Nephron progenitor cell (in vitro differentiated cells): ENCODE measurements at regions not wholly inside any gene's neighbourhood (a gene's known extent, or its start where the extent isn't known, plus 50 kb on each side); places are given as distances from the start of the nearest gene placed in this dataset.

Experiments
- DNase-seq: peaks from one replicate; pipeline ENCODE4 v3.0.0; 2021
- H3K27ac Mint-ChIP-seq: 2 replicates; pipeline ENCODE4 v1.8.0; 2021; ENCODE audit warnings: mild to moderate bottlenecking, moderate library complexity, mixed read lengths
- H3K27me3 Mint-ChIP-seq: 2 replicates; pipeline ENCODE4 v1.8.0; 2021; ENCODE audit warnings: mild to moderate bottlenecking, low read depth, mixed read lengths; ENCODE audit not compliant: poor library complexity
- H3K36me3 Mint-ChIP-seq: 2 replicates; pipeline ENCODE4 v1.8.0; 2021; ENCODE audit warnings: low read depth, mixed read lengths
- H3K4me1 Mint-ChIP-seq: 2 replicates; pipeline ENCODE4 v1.8.0; 2021; ENCODE audit warnings: mixed read lengths
- H3K4me3 Mint-ChIP-seq: 2 replicates; pipeline ENCODE4 v1.8.0; 2021; ENCODE audit warnings: mild to moderate bottlenecking, moderate library complexity, mixed read lengths
- H3K9me3 Mint-ChIP-seq: 2 replicates; pipeline ENCODE4 v1.8.0; 2021; ENCODE audit warnings: mild to moderate bottlenecking, moderate library complexity, mixed read lengths
- TF ChIP-seq, protein P1 (sequence below): fragments of 200-600 bp; sonication (generic); IDR thresholded peaks from 2 replicates; pipeline ENCODE4 v1.5.0; 2021; ENCODE audit warnings: antibody characterized with exemption

DNA sequence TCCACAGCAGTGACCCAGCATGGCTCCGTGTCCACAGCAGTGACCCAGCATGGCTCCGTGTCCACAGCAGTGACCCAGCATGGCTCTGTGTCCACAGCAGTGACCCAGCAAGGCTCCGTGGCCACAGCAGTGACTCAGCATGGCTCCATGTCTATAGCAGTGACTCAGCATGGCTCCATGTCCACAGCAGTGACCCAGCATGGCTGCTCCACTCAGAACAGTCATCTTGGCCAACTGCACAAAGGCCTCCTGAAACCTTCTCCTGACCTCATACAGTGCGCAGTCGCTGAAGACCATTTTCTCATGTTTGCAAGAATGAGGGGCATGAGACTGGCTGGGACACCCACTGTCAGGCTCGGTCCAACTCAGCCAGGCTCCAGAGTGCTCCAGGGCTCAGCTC lies 333.4 kb upstream of the RAB6C start:
- H3K27me3 Mint-ChIP-seq: peaks cover 6% of the 10 kb centered on the region
- no peak for DNase-seq
- H3K27ac Mint-ChIP-seq: no peak overlapping the region
- TF ChIP-seq, protein P1, sequence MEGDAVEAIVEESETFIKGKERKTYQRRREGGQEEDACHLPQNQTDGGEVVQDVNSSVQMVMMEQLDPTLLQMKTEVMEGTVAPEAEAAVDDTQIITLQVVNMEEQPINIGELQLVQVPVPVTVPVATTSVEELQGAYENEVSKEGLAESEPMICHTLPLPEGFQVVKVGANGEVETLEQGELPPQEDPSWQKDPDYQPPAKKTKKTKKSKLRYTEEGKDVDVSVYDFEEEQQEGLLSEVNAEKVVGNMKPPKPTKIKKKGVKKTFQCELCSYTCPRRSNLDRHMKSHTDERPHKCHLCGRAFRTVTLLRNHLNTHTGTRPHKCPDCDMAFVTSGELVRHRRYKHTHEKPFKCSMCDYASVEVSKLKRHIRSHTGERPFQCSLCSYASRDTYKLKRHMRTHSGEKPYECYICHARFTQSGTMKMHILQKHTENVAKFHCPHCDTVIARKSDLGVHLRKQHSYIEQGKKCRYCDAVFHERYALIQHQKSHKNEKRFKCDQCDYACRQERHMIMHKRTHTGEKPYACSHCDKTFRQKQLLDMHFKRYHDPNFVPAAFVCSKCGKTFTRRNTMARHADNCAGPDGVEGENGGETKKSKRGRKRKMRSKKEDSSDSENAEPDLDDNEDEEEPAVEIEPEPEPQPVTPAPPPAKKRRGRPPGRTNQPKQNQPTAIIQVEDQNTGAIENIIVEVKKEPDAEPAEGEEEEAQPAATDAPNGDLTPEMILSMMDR: no peak
- no peak overlapping the region for H3K4me3 Mint-ChIP-seq
- H3K4me1 Mint-ChIP-seq: no peaks in the 10 kb centered on the region
- no peaks in the 10 kb centered on the region for H3K9me3 Mint-ChIP-seq
- H3K36me3 Mint-ChIP-seq: no peaks in the 10 kb centered on the region

DNA sequence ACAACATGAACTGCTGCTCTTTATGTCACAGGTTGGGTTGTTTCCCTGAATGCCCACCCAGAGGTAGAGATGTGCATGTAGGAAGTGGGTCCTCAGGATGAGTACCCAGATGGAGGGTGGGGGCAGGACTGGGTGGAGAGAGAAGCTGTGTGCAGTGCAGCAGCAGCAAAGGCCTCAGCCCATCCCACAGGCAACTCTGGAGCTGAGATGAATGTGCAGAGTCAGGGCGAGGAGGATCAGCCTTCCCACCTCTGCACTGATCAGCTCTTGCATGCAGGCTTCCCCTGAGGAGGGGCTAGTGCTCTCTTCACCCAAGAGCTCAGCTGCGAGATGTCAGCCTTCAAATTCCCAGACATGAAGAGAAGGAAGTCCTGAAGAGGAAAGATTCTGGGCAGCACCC lies 326.2 kb upstream of the RAB6C start:
- Mint-ChIP-seq H3K4me1 (no peaks in the 10 kb centered on the region), H3K9me3 (no peaks in the 10 kb centered on the region), H3K27ac (no peak overlapping the region), H3K4me3 (no peak overlapping the region), H3K27me3 (peaks cover 14% of the 10 kb centered on the region), H3K36me3 (no peaks in the 10 kb centered on the region)
- DNase-seq: no peak
- TF ChIP-seq, protein P1: no peak

DNA sequence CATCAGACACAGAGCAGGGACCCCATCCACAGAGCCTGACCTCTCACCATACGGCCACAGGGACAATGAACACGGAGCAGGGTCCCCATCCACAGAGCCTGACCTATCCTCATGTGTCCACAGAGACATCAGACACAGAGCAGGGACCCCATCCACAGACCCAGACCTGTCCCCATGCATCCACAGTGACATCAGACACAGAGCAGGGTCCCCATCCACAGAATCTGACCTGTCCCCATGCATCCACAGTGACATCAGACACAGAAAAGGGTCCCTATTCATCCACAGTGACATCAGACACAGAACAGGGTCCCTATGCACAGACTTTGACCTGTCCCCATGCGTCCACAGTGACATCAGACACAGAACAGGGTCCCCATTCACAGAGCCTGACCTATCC lies 325.1 kb upstream of the RAB6C start:
- TF ChIP-seq, protein P1: no peak
- DNase-seq: no peak
- H3K4me3 Mint-ChIP-seq: no peak overlapping the region
- H3K9me3 Mint-ChIP-seq: peaks cover 10% of the 10 kb centered on the region
- H3K27me3 Mint-ChIP-seq: peaks cover 12% of the 10 kb centered on the region
- no peak overlapping the region for H3K27ac Mint-ChIP-seq
- no peaks in the 10 kb centered on the region for H3K36me3 Mint-ChIP-seq
- no peaks in the 10 kb centered on the region for H3K4me1 Mint-ChIP-seq

DNA sequence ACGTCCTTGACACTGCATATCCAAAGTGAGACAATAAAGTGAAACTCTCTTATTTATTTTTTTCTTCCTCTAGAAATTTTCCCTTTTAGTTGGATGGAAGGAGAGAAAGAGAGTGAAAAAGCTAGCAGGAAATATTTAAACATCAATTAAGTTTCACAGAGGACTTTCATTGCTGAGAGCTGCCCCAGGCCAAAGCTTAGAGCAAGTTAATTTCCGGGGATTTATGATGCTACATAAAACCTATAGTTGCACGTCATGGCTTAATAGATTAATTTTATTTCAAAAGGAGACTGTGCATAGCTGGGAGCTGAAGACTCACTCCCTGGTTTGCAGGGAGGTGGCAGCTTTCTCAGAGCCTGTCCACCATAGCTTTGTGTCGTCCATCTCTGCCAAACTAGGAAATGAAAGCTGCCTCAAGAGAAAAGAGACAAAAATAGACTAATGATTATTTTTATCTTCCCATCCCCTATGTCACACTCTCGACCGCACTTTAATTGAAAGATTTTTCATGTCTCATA lies 323.3 kb upstream of the RAB6C start:
- Mint-ChIP-seq H3K27ac (no peak overlapping the region), H3K4me3 (no peak overlapping the region), H3K9me3 (peaks cover 16% of the 10 kb centered on the region), H3K27me3 (peaks cover 10% of the 10 kb centered on the region), H3K36me3 (no peaks in the 10 kb centered on the region), H3K4me1 (no peaks in the 10 kb centered on the region)
- DNase-seq: no peak
- TF ChIP-seq, protein P1: no peak

DNA sequence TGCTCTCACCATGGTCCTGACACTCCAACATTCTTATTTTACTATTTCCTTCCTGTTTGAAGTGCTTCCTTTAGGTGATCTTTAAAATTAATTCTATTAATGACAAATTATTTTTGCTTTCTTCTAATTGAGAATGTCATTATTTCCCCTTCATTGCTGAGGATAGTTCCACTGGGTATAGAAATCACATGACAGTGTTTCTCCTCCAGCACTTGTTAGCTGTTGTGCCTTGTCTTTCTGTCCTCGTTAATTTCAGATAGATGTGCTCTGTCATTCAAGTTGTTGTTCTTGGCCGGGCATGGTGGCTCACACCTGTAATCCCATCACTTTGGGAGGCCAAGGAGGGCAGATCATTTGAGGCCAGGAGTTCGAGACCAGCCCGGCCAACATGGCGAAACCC lies 321.0 kb upstream of the RAB6C start:
- no peaks in the 10 kb centered on the region for H3K4me1 Mint-ChIP-seq
- H3K36me3 Mint-ChIP-seq: no peaks in the 10 kb centered on the region
- no peak overlapping the region for H3K4me3 Mint-ChIP-seq
- H3K27ac Mint-ChIP-seq: no peak overlapping the region
- peaks cover 13% of the 10 kb centered on the region for H3K27me3 Mint-ChIP-seq
- TF ChIP-seq, protein P1: no peak
- DNase-seq: no peak
- H3K9me3 Mint-ChIP-seq: peaks cover 16% of the 10 kb centered on the region

DNA sequence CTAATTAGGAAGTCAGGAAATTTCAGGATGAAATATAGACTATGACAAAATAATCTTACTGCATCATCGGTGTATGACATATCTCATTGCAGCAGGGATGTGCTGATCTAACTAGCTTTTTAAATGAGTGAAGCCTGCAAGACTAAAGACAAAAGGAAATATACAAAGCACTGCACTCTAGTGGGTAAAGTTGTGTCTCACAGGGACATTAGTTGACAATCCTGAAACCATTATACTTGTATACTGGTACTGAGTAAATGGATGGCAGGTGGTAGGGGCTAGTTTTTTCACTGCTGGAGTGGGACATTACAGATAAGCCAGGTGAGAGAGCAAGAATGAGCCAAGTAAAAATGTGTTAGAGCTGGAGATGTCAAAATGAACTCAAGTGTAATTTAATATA lies 317.5 kb upstream of the RAB6C start:
- Mint-ChIP-seq H3K9me3 (peaks cover 19% of the 10 kb centered on the region), H3K27ac (no peak overlapping the region), H3K27me3 (peaks cover 6% of the 10 kb centered on the region), H3K4me3 (no peak overlapping the region), H3K4me1 (no peaks in the 10 kb centered on the region), H3K36me3 (no peaks in the 10 kb centered on the region)
- DNase-seq: no peak
- TF ChIP-seq, protein P1: no peak
